ENCODE measurements at regions not wholly inside any gene's neighbourhood (a gene's known extent, or its start where the extent isn't known, plus 50 kb on each side); places are given as distances from the start of the nearest gene placed in this dataset.

GRCh38 chr6:22119500-22119899 lies 177.3 kb downstream of the PRL start:
- no peaks in the 10 kb centered on the region for H3K79me2 ChIP-seq (ENCODE audit: insufficient read depth, low read length)
- H3K14ac ChIP-seq (ENCODE audit: insufficient read depth, low read length), result no peak overlapping the region
- H3K4me2 ChIP-seq (ENCODE audit: insufficient read depth, insufficient read length, low read length), result no peak overlapping the region
- no peak overlapping the region for H4K8ac ChIP-seq (replicated peaks; ENCODE audit: insufficient read length, low read depth, low read length)
- H2AFZ ChIP-seq (ENCODE audit: low read length), result no peak overlapping the region
- no peaks in the 10 kb centered on the region for H3K9me3 Mint-ChIP-seq
- no peak for DNase-seq
- H2BK12ac ChIP-seq (ENCODE audit: insufficient read length, low read depth, low read length), result no peak overlapping the region
- H3K79me1 ChIP-seq (ENCODE audit: insufficient read depth, low read depth, low read length, poor library complexity, severe bottlenecking), result no peaks in the 10 kb centered on the region
- no peak for TF ChIP-seq CTCF (conservative IDR thresholded peaks at IDR 0.05)
- no peaks in the 10 kb centered on the region for H3K27me3 Mint-ChIP-seq (ENCODE audit: low read depth)
- no CpG with 5 or more reads among the region's 1 CpG for WGBS (ENCODE audit: extremely low coverage, insufficient read length, low lambda C conversion rate)
- no peak overlapping the region for H2BK120ac ChIP-seq (ENCODE audit: low read depth, low read length, poor library complexity, severe bottlenecking)
- no peak overlapping the region for H3K4me3 Mint-ChIP-seq
- no peaks in the 10 kb centered on the region for H3K23me2 ChIP-seq (ENCODE audit: insufficient read length, low read depth, low read length, poor library complexity, severe bottlenecking)
- H3T11ph ChIP-seq (ENCODE audit: low read length), result no peak overlapping the region
- H3K18ac ChIP-seq (ENCODE audit: insufficient read length, low read depth, low read length), result no peak overlapping the region
- no peak overlapping the region for H3K4ac ChIP-seq (ENCODE audit: low read depth, low read length)
- peak overlapping the region in 1 of 3 experiments; percentile 6; a peak in 1 of 7 replicates for H3K27ac Mint-ChIP-seq
- H2BK15ac ChIP-seq (ENCODE audit: low read depth, low read length), result no peak overlapping the region
- H3K4me1 ChIP-seq (ENCODE audit: insufficient read depth, low read length), result no peaks in the 10 kb centered on the region
- H4K91ac ChIP-seq (ENCODE audit: insufficient read length, low read depth, low read length), result no peak overlapping the region
- no peak overlapping the region for H4K5ac ChIP-seq (ENCODE audit: insufficient read length, low read depth, low read length)
- no peak overlapping the region for H2BK20ac ChIP-seq (ENCODE audit: low read depth, low read length, poor library complexity, severe bottlenecking)
- H3K27me3 ChIP-seq (ENCODE audit: insufficient read depth, low read length), result no peaks in the 10 kb centered on the region
- H3K4me1 Mint-ChIP-seq, result peaks cover 6 to 7% of the 10 kb centered on the region in 2 experiments
- H2BK5ac ChIP-seq (ENCODE audit: insufficient read length, low read length), result no peak overlapping the region
- peaks cover 6 to 22% (median 8%) of the 10 kb centered on the region in 3 experiments for H3K36me3 Mint-ChIP-seq (ENCODE audit: insufficient read depth in 1 of 3, low read depth in 3 of 3)
- H3K9ac ChIP-seq (ENCODE audit: extremely low read depth, insufficient read length, low read length), result no peak overlapping the region
- no peaks in the 10 kb centered on the region for H3K9me3 ChIP-seq (ENCODE audit: control insufficient read depth, low read depth, low read length)
- H3K27ac ChIP-seq (ENCODE audit: insufficient read length, low read depth, low read length), result no peak overlapping the region
- H2AK5ac ChIP-seq (ENCODE audit: insufficient read length, low read length), result no peak overlapping the region
- no peak overlapping the region for H3K23ac ChIP-seq (ENCODE audit: insufficient read length, low read depth, low read length)
- H4K20me1 ChIP-seq (ENCODE audit: control insufficient read depth, insufficient read depth, insufficient read length), result no peaks in the 10 kb centered on the region
- H3K56ac ChIP-seq (ENCODE audit: insufficient read length, low read depth, low read length), result no peak overlapping the region
